ENCODE measurements at regions not wholly inside any gene's neighbourhood (a gene's known extent, or its start where the extent isn't known, plus 50 kb on each side); places are given as distances from the start of the nearest gene placed in this dataset.

GRCh38 chr1:34547046-34547674 is 207.7 kb upstream of the GJB5 start:
- intact Hi-C loops (cut with DNase I; ENCODE audit: low total_unique reads) = no loop called here
- 39 to 53% (median 45%) methylated on average over 3 of the region's 3 CpGs for WGBS, 5 donors
- H3K4me1 ChIP-seq = no peaks in the 10 kb centered on the region

GRCh38 chr1:34549199-34549598 is 205.6 kb upstream of the GJB5 start:
- peak in 1 of 2 donors; percentile 29 for DNase-seq
- intact Hi-C loops (cut with DNase I; ENCODE audit: low total_unique reads) = no loop called here
- Histone ChIP-seq H3K9me3 (peaks cover 0 to 14% (median 7%) of the 10 kb centered on the region in 4 donors), H3K36me3 (no peaks in the 10 kb centered on the region), H3K4me3 (no peak overlapping the region), H3K27me3 (peaks cover 0 to 20% (median 0%) of the 10 kb centered on the region in 3 donors), H3K27ac (no peak overlapping the region), H3K4me1 (no peaks in the 10 kb centered on the region)
- 21 to 40% (median 28%) methylated on average over 5 of the region's 5 CpGs for WGBS, 5 donors
- TF ChIP-seq POLR2AphosphoS5 (IDR thresholded peaks at IDR 0.05) = no peak

More at GRCh38 chr1:34547046-34547674, 207.7 kb upstream of the GJB5 start:
- no peak for TF ChIP-seq CTCF (IDR thresholded peaks at IDR 0.05)
- TF ChIP-seq EP300 (IDR thresholded peaks at IDR 0.05) = no peak
- no peak for TF ChIP-seq POLR2AphosphoS5 (IDR thresholded peaks at IDR 0.05)
- no peak for TF ChIP-seq POLR2A (IDR thresholded peaks at IDR 0.05)
- DNase-seq = no peak
- H3K27ac ChIP-seq = no peak overlapping the region
- peaks cover 0 to 20% (median 0%) of the 10 kb centered on the region in 3 donors for H3K27me3 ChIP-seq
- H3K36me3 ChIP-seq = no peaks in the 10 kb centered on the region
- H3K9me3 ChIP-seq = peaks cover 0 to 9% (median 2%) of the 10 kb centered on the region in 4 donors
- H3K4me3 ChIP-seq = no peak overlapping the region

GRCh38 chr1:34578306-34578705 is 176.5 kb upstream of the GJB5 start:
- Histone ChIP-seq H3K27me3 (peaks cover 0 to 24% (median 0%) of the 10 kb centered on the region in 3 donors), H3K36me3 (no peaks in the 10 kb centered on the region), H3K9me3 (peaks cover 0 to 10% (median 0%) of the 10 kb centered on the region in 4 donors), H3K4me3 (no peak overlapping the region), H3K4me1 (no peaks in the 10 kb centered on the region), H3K27ac (no peak overlapping the region)
- 34 to 59% (median 42%) methylated on average over 3 of the region's 3 CpGs for WGBS, 5 donors
- TF ChIP-seq POLR2A (IDR thresholded peaks at IDR 0.05) (no peak), CTCF (IDR thresholded peaks at IDR 0.05) (no peak), EP300 (IDR thresholded peaks at IDR 0.05) (no peak), POLR2AphosphoS5 (IDR thresholded peaks at IDR 0.05) (no peak)
- DNase-seq = no peak
- intact Hi-C loops (cut with DNase I; ENCODE audit: low total_unique reads) = no loop called here

- intact Hi-C loops (cut with DNase I; ENCODE audit: low total_unique reads) = no loop called here
- no peak overlapping the region for H3K4me3 ChIP-seq
- H3K27ac ChIP-seq = no peak overlapping the region
- 50 to 65% (median 61%) methylated on average over 2 of the region's 2 CpGs for WGBS, 5 donors
- no peak for TF ChIP-seq EP300 (IDR thresholded peaks at IDR 0.05)
- no peak for TF ChIP-seq POLR2A (IDR thresholded peaks at IDR 0.05)
- no peak for TF ChIP-seq POLR2AphosphoS5 (IDR thresholded peaks at IDR 0.05)
- no peak for TF ChIP-seq CTCF (IDR thresholded peaks at IDR 0.05)
- no peaks in the 10 kb centered on the region for H3K36me3 ChIP-seq
- no peak for DNase-seq
- no peaks in the 10 kb centered on the region for H3K4me1 ChIP-seq
- H3K9me3 ChIP-seq = peaks cover 0 to 10% (median 0%) of the 10 kb centered on the region in 4 donors
- H3K27me3 ChIP-seq = peaks cover 0 to 22% (median 3%) of the 10 kb centered on the region in 3 donors
These were observed 172.5 kb upstream of the GJB5 start for GRCh38 chr1:34582356-34582755.

- Histone ChIP-seq H3K4me1 (no peaks in the 10 kb centered on the region), H3K27me3 (peaks cover 0 to 21% (median 6%) of the 10 kb centered on the region in 3 donors), H3K4me3 (no peak overlapping the region), H3K27ac (no peak overlapping the region), H3K36me3 (no peaks in the 10 kb centered on the region), H3K9me3 (no peaks in the 10 kb centered on the region)
- DNase-seq = peak in 1 of 2 donors; percentile 6
- TF ChIP-seq EP300 (IDR thresholded peaks at IDR 0.05) (no peak), POLR2AphosphoS5 (IDR thresholded peaks at IDR 0.05) (no peak), CTCF (IDR thresholded peaks at IDR 0.05) (no peak), POLR2A (IDR thresholded peaks at IDR 0.05) (no peak)
- intact Hi-C loops (cut with DNase I; ENCODE audit: low total_unique reads) = no loop called here
- WGBS, 5 donors = 43 to 67% (median 59%) methylated on average over 2 of the region's 2 CpGs
These were observed 167.1 kb upstream of the GJB5 start for GRCh38 chr1:34587761-34588160.
